ENCODE measurements at regions not wholly inside any gene's neighbourhood (a gene's known extent, or its start where the extent isn't known, plus 50 kb on each side); places are given as distances from the start of the nearest gene placed in this dataset.

DNA sequence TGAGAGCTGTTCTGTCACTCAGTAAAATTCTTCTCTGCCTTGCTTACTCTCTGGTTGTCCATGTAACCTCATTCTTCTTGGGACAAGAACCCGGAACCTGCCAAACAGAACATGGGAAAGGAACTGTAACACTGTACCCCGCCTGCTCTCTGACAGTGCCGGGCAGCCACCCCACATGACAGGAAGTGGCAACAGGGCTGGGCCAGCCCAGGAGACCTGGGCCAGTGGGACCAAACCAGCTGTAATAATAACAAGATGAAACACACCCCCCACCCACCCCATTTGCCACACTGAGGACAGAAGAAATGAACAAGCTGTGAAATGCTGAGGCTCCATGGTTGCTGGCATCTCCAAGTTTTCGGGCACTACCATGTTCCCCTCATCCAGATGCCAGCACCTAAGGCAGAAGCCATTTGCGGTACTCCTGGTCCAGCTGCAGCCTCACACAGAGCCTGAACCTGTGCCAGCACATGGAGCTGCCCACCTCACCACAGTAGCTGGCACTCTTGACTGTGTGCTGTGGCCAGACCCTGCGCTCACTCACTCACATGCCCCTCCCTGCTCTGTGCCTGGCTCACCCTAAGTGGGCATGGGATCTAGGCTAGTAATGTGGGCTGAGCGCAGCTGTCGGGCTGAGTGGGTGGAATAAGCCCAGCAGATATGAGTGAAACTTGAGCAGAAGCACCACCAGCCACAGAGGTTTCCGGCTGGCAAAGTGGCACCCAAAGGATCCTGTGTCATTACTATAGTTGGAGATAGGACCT lies 126.2 kb upstream of the UGT8 start:
- DNase-seq = no peak

DNA sequence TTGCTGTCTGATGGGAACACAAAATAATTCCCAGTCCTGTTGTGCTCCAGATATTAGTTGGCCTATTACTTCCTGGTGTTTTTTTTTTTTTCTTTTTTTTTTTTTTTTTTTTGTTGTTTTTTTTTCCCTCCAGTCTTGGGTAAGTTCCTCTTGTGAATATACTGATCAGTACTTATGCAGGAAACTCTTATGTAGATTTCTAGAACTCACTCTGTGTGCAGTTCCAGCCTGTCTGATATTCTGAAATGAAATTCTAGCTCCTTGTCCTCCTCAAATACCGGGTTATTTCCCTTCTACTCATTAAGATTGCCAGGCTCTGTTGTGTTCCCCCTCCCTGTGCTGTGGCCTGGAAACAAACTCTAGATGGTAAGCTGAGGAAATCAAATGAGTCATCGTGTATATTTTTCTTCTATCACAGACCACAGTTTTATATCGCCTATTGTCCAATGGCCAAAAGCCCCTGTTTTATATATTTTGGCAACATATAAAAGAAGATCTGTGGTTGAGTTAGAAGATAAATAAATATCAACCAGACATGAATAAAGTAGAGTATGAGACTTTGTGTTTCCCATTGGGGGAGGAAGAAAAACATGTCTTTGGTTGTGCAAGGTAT lies 124.3 kb upstream of the UGT8 start:
- no peak for DNase-seq

GRCh38 chr4:114476310-114476709 lies 122.3 kb upstream of the UGT8 start:
- DNase-seq = no peak

GRCh38 chr4:114479595-114479994 lies 119.0 kb upstream of the UGT8 start:
- no peak for DNase-seq

- DNase-seq = no peak
Measured at GRCh38 chr4:114481856-114482255, 116.8 kb upstream of the UGT8 start.

DNA sequence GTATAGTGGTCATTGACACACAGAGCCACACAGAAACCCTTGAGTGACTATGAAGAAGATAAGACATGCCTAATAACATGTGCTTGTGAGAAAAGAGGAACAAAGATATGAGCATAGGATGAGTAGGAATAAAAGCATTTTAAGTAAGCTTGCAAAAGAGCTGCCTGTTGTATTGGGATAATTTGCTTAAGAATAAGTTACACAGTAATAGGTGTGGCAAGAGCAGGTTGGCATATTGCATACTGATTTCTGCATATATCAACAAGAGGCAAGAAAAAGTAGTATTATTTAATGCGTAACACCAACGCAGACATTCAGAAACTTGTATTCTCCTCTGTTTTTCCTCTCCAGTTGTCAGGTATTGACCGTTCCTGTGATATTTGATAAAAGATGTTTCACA lies 111.5 kb upstream of the UGT8 start:
- no peak for DNase-seq

GRCh38 chr4:114488301-114488982 lies 110.2 kb upstream of the UGT8 start:
- DNase-seq = no peak

DNA sequence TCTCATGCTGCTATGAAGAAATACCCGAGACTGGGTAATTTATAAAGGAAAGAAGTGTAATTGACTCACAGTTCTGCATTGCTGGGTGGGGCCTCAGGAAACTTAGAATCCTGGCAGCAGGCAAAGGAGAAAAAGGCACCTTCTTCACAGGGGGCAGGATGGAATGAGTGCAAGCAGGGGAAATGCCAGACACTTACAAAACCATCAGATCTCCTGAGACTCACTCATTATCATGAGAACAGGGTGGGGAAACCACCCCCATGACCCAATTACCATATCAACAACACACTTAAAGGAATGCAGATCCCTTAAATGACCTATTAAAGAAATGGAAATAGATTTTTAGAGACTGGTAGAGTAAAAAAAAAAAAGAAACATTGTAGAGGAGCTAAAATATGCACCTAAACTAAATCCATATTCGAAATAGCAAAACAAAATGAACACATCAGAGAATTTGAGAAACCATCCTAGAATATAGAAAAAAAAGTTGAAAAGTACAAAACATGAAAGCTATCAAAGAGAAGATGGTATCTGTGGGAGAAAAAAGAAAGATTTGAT lies 104.3 kb upstream of the UGT8 start:
- DNase-seq = no peak

DNA sequence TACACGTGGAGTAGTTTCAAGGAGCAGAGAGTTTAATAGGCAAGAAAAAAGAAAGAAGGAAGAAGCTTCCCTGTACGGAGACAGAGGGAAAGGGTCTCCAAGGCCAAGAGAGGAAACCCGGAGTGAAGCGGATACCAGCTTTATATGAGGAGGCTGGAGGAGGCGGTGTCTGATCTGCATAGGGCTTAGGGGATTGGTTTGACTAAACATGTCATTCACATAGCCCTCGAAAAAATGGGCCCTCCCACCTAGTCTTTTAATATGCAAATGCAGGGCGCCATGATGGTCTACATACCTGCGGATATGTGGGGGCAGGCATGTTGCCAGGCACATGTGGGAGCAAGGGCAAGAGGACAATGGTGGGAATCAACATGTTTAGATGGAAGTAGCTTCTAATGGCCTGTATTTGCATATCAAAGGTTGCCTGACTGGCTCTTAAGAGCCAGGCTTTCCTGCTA lies 103.1 kb upstream of the UGT8 start:
- DNase-seq = no peak

DNA sequence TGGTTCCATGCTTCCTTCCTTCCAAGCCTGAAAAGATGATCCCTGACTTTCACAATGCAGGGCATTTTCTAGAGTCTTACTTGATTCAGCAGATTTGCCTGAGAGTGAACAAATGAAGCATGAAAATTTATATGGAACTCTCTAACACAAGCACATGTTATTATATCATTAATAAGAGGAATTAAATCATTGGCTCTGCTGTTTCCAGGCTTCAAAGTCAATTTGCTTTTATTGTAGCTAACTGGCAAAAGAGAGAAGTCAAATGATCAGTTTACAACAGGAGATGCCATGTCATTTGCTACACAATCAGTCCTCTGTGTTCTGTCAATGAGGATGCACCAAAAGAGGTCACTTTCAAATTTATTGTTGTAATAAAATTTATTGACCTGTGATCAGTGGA lies 101.5 kb upstream of the UGT8 start:
- no peak for DNase-seq

DNA sequence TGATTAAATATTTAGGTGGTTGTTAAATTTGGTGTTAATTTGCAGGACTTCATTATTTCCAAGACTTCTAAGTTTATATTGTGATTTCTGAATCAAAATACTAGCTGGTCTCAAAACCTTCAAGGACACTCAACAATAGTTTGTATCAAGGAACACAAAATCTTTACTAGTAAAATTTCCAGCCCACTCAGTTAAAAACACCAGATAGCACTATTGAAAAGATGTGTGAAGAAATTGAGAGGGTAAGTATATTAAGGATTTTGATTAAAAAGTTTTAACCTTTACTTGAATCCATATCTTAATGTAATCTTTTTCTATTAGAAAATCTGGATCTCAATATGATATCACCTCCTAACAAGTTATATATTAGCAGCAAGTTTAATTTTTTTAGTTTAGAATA lies 89.3 kb upstream of the UGT8 start:
- DNase-seq = no peak

GRCh38 chr4:114512595-114513295 lies 85.9 kb upstream of the UGT8 start:
- no peak for DNase-seq

- DNase-seq = no peak
Measured at GRCh38 chr4:114519368-114519767, 79.2 kb upstream of the UGT8 start.

GRCh38 chr4:114527170-114527569 lies 71.4 kb upstream of the UGT8 start:
- no peak for DNase-seq

- no peak for DNase-seq
Measured at GRCh38 chr4:114527637-114528036, 71.0 kb upstream of the UGT8 start.

DNA sequence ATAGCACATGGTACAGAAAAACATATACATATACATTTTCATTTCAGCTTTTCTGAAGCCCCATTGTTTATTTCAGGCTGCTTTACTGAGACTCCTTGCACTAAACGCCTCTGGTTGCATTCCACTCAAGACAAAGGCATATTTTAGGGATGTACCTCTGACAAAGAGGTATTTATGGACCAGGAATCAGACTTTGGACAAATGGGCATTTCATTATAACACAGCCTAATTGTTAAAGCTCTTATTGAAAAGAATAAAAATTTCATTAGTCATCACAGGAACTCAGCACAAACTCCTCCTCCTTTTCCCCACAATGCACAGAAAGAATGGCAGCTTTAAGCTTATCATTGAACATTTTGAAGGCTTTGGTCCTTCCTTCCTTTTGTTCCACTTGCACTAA lies 62.9 kb upstream of the UGT8 start:
- no peak for DNase-seq

DNA sequence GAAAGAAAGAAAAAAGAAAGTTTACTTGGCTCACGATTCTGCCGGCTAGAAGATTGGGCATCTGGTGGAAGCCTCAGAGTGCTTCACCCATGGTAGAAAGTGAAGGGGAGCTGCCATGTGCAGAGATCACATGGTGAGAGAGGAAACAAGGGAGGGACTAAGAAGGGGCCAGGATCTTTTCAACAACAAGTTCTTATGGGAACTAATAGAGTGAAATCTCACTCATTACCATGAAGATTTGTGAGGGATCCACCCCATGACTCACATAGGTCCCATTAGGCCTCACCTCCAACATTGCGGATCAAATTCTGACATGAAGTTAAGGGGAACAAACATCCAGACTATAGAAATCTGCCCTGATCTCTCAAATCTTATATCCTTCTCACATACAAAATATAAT lies 61.3 kb upstream of the UGT8 start:
- DNase-seq = no peak

- no peak for DNase-seq
Measured at GRCh38 chr4:114538012-114538617, 60.5 kb upstream of the UGT8 start.

- no peak for DNase-seq
Measured at GRCh38 chr4:114539985-114540384, 58.6 kb upstream of the UGT8 start.

DNA sequence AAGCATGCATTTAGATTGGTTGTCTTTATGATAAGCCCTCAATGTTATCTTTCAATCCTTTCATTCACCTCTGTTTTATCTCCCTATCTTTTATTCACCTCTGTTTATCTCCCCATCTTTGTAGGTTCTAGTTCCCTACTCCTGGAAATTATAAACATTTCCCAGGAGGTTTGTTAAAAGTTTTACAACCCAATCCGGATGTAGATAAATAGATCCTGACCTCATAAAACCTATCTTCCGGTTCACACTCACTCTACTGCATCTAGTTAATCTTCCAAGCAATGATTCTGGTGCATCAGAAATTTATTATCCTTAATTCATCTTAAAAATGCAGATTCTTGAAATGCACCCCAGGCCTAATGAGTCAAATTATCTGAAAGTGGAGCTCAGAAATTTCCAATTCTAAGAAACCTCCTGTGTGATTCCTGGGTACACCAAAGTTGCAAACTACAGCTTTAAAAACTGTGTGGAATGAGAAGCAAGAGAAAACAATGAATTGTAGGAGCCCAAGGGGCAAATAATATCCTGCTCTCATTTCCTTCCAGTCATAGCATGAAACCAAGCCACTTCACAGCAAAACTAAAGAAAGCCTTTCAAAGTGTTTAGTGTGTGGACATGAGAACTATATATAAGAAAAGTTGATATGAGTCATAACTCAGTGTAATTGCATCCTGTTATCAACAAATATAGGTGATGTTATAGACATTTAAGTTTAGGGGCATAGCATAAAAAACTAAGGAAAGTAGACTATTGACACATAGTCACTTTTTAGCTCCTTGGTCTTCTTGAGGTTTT lies 51.1 kb upstream of the UGT8 start:
- no peak for DNase-seq

Data from inflammatory macrophage treated with lipopolysaccharide for 1 hour (primary cell).